C4-2B (cell line): ENCODE measurements at regions not wholly inside any gene's neighbourhood (a gene's known extent, or its start where the extent isn't known, plus 50 kb on each side); places are given as distances from the start of the nearest gene placed in this dataset.

Experiments used
- ZFX ChIP-seq: fragments of 450-650 bp; IDR thresholded peaks from 2 replicates; pipeline ENCODE4 v1.6.1; 2017
- TF ChIP-seq, protein P1 (sequence below): fragments of 450-650 bp; conservative IDR thresholded peaks from 2 replicates; pipeline ENCODE4 v1.5.1; 2017; ENCODE audit warnings: mild to moderate bottlenecking

DNA sequence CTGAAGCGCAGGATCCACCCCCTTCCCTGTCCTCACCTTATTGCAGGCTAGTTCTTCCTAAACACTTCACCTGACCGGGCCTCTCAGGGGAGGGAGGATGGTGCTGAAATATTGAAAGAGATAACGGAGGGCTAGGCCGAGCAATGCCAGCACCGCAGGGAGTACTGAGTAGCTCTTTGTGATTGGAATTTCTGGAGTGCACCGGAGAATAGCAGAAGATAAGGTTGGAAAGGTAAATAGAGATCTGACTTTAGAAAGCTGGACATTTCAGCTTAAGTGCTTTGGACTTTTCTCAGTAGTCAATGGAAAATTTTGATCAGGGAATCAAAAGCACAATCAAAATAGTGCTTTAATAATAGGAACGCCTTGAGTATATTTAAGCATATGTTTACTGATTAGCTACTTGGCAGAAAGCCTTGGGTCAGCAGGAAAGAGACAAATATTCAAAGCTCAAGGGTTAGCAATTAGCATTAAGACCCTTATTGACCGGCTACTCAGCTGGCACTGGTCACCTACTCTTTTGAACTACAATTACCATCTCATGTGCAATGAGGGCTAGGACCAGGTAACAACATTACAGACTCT lies 142.9 kb upstream of the NDUFV2 start:
- TF ChIP-seq, protein P1, sequence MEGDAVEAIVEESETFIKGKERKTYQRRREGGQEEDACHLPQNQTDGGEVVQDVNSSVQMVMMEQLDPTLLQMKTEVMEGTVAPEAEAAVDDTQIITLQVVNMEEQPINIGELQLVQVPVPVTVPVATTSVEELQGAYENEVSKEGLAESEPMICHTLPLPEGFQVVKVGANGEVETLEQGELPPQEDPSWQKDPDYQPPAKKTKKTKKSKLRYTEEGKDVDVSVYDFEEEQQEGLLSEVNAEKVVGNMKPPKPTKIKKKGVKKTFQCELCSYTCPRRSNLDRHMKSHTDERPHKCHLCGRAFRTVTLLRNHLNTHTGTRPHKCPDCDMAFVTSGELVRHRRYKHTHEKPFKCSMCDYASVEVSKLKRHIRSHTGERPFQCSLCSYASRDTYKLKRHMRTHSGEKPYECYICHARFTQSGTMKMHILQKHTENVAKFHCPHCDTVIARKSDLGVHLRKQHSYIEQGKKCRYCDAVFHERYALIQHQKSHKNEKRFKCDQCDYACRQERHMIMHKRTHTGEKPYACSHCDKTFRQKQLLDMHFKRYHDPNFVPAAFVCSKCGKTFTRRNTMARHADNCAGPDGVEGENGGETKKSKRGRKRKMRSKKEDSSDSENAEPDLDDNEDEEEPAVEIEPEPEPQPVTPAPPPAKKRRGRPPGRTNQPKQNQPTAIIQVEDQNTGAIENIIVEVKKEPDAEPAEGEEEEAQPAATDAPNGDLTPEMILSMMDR, result no peak
- no peak for TF ChIP-seq ZFX
